SK-N-SH (cell line): ENCODE measurements at regions not wholly inside any gene's neighbourhood (a gene's known extent, or its start where the extent isn't known, plus 50 kb on each side); places are given as distances from the start of the nearest gene placed in this dataset.

Experiments used
- CTCF ChIA-PET: fragments of 300-600, 350-600 bp; formaldehyde crosslinking; extraction: SDS; loops from one replicate; lab custom pipeline; 2021; lab: Yijun Ruan, JAX
- POLR2A ChIA-PET: fragments of 350-600 bp; sonication (Branson Sonifier 250); formaldehyde crosslinking; extraction: SDS; loops from one replicate; lab custom pipeline; 2020; ENCODE audit warnings: antibody characterized with exemption, inconsistent platforms; lab: Yijun Ruan, JAX
- DNase-seq: peaks from one replicate; pipeline ENCODE4 v3.0.0; 2012
- H2AFZ ChIP-seq: fragments of 200-600 bp; sonication (generic); 2 replicates; pipeline ENCODE4 v1.8.1; 2016; ENCODE audit warnings: antibody characterized with exemption, mild to moderate bottlenecking, low read depth
- H3F3A ChIP-seq: fragments of 200-600 bp; sonication (generic); replicated peaks from 2 replicates; pipeline ENCODE3; 2016; ENCODE audit warnings: antibody characterized with exemption, mild to moderate bottlenecking; ENCODE audit not compliant: insufficient read depth
- H3K27ac ChIP-seq, 2 experiments: fragments of 200-500 bp in 1 of 2; fragments of 200-600 bp in 1 of 2; sonication (Bioruptor generic) in 1 of 2; sonication (generic), shearing (Covaris generic) in 1 of 2; 2 replicates each; pipeline versions ENCODE4 v1.5.1 to v1.6.1; 2014 to 2016; ENCODE audit warnings: low read depth in 2 of 2, inconsistent platforms in 1 of 2, low read length in 1 of 2, mild to moderate bottlenecking in 1 of 2, mixed read lengths in 1 of 2
- H3K27me3 ChIP-seq: fragments of 200-600 bp; sonication (generic), shearing (Covaris generic); 2 replicates; pipeline ENCODE4 v1.6.1; 2016; ENCODE audit warnings: mixed run types; ENCODE audit not compliant: insufficient read depth
- H3K36me3 ChIP-seq, 2 experiments: fragments of 200-500 bp in 1 of 2; fragments of 200-600 bp in 1 of 2; sonication (Bioruptor generic) in 1 of 2; sonication (generic) in 1 of 2; replicated peaks in 1 of 2; 2 replicates each; pipeline versions ENCODE3 to v1.5.1; 2014 to 2016; ENCODE audit warnings: low read length in 1 of 2, mild to moderate bottlenecking in 1 of 2; ENCODE audit not compliant: insufficient read depth in 2 of 2, control insufficient read depth in 1 of 2
- H3K4me1 ChIP-seq, 2 experiments: fragments of 200-500 bp in 1 of 2; fragments of 200-600 bp in 1 of 2; sonication (Bioruptor generic) in 1 of 2; sonication (generic), shearing (Covaris generic) in 1 of 2; 2 replicates each; pipeline versions ENCODE4 v1.5.1 to v1.6.1; 2014 to 2016; ENCODE audit warnings: low read depth in 1 of 2, low read length in 1 of 2, mixed run types in 1 of 2; ENCODE audit not compliant: insufficient read depth in 2 of 2, control insufficient read depth in 1 of 2
- H3K4me2 ChIP-seq: fragments of 200-600 bp; sonication (generic), shearing (Covaris generic); 2 replicates; pipeline ENCODE4 v1.6.1; 2017; ENCODE audit warnings: mixed run types
- H3K4me3 ChIP-seq, 2 experiments: fragments of 200-500 bp in 1 of 2; fragments of 200-600 bp in 1 of 2; sonication (Bioruptor generic) in 1 of 2; sonication (generic), shearing (Covaris generic) in 1 of 2; 2 replicates each; pipeline versions ENCODE4 v1.5.1 to v1.8.1; 2014 to 2016; ENCODE audit warnings: low read depth in 2 of 2, inconsistent platforms in 1 of 2, low read length in 1 of 2, mild to moderate bottlenecking in 1 of 2, mixed read lengths in 1 of 2, moderate library complexity in 1 of 2
- H3K79me2 ChIP-seq: fragments of 200-600 bp; sonication (generic); 2 replicates; pipeline ENCODE4 v1.8.1; 2017; ENCODE audit warnings: mild to moderate bottlenecking; ENCODE audit not compliant: insufficient read depth
- H3K9ac ChIP-seq: fragments of 200-600 bp; sonication (generic); 2 replicates; pipeline ENCODE4 v1.6.1; 2017; ENCODE audit warnings: mixed run types
- H3K9me2 ChIP-seq: fragments of 200-600 bp; sonication (generic); 2 replicates; pipeline ENCODE4 v1.6.1; 2017; ENCODE audit warnings: mixed run types
- H3K9me3 ChIP-seq: fragments of 200-600 bp; sonication (generic); 2 replicates; pipeline ENCODE4 v1.6.1; 2017; ENCODE audit warnings: mixed run types, mild to moderate bottlenecking, moderate library complexity
- H4K20me1 ChIP-seq: fragments of 200-600 bp; sonication (generic); 2 replicates; pipeline ENCODE4 v1.6.1; 2017; ENCODE audit warnings: mild to moderate bottlenecking, mixed run types; ENCODE audit not compliant: insufficient read depth
- CHD2 ChIP-seq: fragments of 150-350 bp; IDR thresholded peaks from 2 replicates; pipeline ENCODE4 v1.6.1; 2018; ENCODE audit warnings: low read length; ENCODE audit not compliant: partially characterized antibody
- EP300 ChIP-seq, 2 experiments: IDR thresholded peaks; 2 replicates each; pipeline versions ENCODE4 v1.4.0 to v1.6.1; 2012; ENCODE audit warnings: borderline replicate concordance in 1 of 2, low read depth in 1 of 2, low read length in 1 of 2
- EZH2phosphoT487 ChIP-seq: fragments of 200-600 bp; sonication (generic); IDR thresholded peaks from 2 replicates; pipeline ENCODE4 v1.6.1; 2017; ENCODE audit warnings: low read depth, mixed run types, mild to moderate bottlenecking, antibody characterized with exemption, moderate library complexity, borderline replicate concordance
- GATA2 ChIP-seq: sonication (generic); formaldehyde crosslinking; IDR thresholded peaks from 2 replicates; pipeline ENCODE4 v1.5.0; 2020; ENCODE audit warnings: mild to moderate bottlenecking, missing genetic modification reagents
- MXI1 ChIP-seq: IDR thresholded peaks from 2 replicates; pipeline ENCODE4 v1.6.1; 2012; ENCODE audit warnings: mild to moderate bottlenecking, low read depth, low read length, improper control_type of control experiment
- NRF1 ChIP-seq: IDR thresholded peaks from 2 replicates; pipeline ENCODE4 v1.6.1; 2012; ENCODE audit warnings: low read depth, mild to moderate bottlenecking, low read length
- RAD21 ChIP-seq: IDR thresholded peaks from 2 replicates; pipeline ENCODE4 v1.6.1; 2012; ENCODE audit warnings: mild to moderate bottlenecking, low read length
- RXRA ChIP-seq: IDR thresholded peaks from 2 replicates; pipeline ENCODE4 v1.4.0; 2012; ENCODE audit warnings: low read depth, mild to moderate bottlenecking, borderline replicate concordance
- SIN3A ChIP-seq: IDR thresholded peaks from 2 replicates; pipeline ENCODE4 v1.6.1; 2012; ENCODE audit warnings: low read depth, mild to moderate bottlenecking, low read length, moderate library complexity, borderline replicate concordance
- SMC3 ChIP-seq: IDR thresholded peaks from 2 replicates; pipeline ENCODE4 v1.6.1; 2012; ENCODE audit warnings: low read depth, low read length, improper control_type of control experiment
- TCF12 ChIP-seq: IDR thresholded peaks from 2 replicates; pipeline ENCODE4 v1.4.0; 2012
- TEAD4 ChIP-seq: IDR thresholded peaks from 2 replicates; pipeline ENCODE4 v1.4.0; 2012; ENCODE audit warnings: mild to moderate bottlenecking, borderline replicate concordance; ENCODE audit not compliant: insufficient read depth
- WGBS: methylation state at CpG from one replicate; pipeline ENCODE4 v1.1.6; 2017; ENCODE audit warnings: low lambda C conversion rate; 5-methylcytosine and 5-hydroxymethylcytosine counted together
- TF ChIP-seq, protein P1 (sequence below): fragments of 150-350 bp; IDR thresholded peaks from 2 replicates; pipeline ENCODE4 v1.6.1; 2016; ENCODE audit warnings: mild to moderate bottlenecking, low read depth, low read length
- TF ChIP-seq, protein P2 (sequence below): fragments of 150-350 bp; IDR thresholded peaks from 2 replicates; pipeline ENCODE4 v1.6.1; 2017; ENCODE audit warnings: antibody characterized with exemption, low read length, low read depth, borderline replicate concordance
- TF ChIP-seq, protein P3 (sequence below): fragments of 200-600 bp; sonication (generic); IDR thresholded peaks from 2 replicates; pipeline ENCODE4 v1.6.1; 2017; ENCODE audit warnings: antibody characterized with exemption, mild to moderate bottlenecking, moderate library complexity
- TF ChIP-seq, protein P4 (sequence below): IDR thresholded peaks from 2 replicates; pipeline ENCODE4 v1.4.0; 2012; ENCODE audit warnings: low read depth, borderline replicate concordance
- TF ChIP-seq, protein P5 (sequence below): IDR thresholded peaks from 2 replicates; pipeline ENCODE4 v1.4.0; 2012; ENCODE audit warnings: low read depth, borderline replicate concordance

DNA sequence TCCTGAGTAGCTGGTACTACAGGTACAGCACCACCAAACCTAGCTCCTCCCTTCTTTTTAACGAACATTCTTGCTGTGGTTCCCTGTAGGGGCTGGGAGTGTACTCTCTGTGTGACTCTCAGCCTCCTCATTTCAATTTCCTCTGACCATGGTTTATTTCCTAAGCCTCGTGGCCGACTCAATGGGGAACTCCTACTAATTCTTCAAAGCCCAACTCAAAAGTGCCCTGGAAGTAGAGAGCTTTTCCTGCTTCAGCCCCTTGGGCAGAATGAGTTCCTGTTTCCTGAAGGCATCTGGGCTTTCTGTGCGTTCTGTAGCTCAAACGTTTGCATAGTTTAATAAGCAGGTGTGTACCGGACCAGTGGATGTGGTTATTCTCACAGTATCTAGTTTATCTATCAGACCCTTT is 70.9 kb upstream of the ACOT11 start:
- POLR2A ChIA-PET: no interaction called here
- H3K27me3 ChIP-seq: no peaks in the 10 kb centered on the region

DNA sequence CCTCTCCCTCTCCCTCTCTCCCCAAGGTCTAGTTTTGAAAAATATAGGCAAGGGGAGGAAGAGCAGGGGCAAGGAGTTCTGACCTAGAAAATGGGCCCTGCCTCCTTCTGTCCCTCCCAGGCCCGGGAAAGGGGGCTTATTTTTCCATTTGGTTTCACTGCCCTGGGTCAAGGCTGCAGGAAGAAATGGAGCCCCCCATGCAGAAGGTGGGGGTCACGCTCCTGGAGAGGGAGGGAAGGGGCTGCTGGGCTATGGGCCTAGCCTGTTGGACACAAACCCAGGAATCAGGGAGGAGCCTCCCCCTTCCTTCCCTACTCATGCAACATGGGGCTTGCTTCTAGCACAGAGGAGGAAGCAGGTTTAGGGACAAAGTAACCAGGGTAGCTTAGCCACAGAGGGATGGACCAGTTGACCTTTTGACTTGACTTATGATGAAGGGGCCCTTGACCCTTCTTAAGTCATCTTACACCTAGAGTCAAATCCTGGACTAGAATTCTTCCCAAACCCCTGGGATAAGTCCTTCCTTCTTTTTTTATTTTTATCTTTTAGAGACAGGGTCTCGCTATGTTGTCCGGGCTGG is 70.4 kb upstream of the SSBP3 start:
- 85% methylated on average over 4 of the region's 4 CpGs for WGBS
- Histone ChIP-seq H3K9me2 (no peaks in the 10 kb centered on the region), H3K27ac (peak overlapping the region in 1 of 2 experiments; percentile 17; a peak in 1 of 4 replicates), H2AFZ (no peak overlapping the region), H3K9ac (no peak overlapping the region), H3K4me1 (peaks cover 0 to 26% of the 10 kb centered on the region in 2 experiments; a peak in 1 of 4 replicates), H3K9me3 (no peaks in the 10 kb centered on the region), H4K20me1 (no peaks in the 10 kb centered on the region), H3F3A (no peaks in the 10 kb centered on the region), H3K4me2 (no peak overlapping the region), H3K36me3 (no peaks in the 10 kb centered on the region), H3K79me2 (no peaks in the 10 kb centered on the region), H3K4me3 (no peak overlapping the region), H3K27me3 (no peaks in the 10 kb centered on the region)
- CTCF ChIA-PET: interaction anchor here (1.2 kb wide), 1 partner anchor 17 kb away, joined by 4 read pairs; no protein-coding TSS in a partner anchor
- TF ChIP-seq TEAD4 (no peak), RAD21 (no peak), TCF12 (no peak), NRF1 (no peak), EZH2phosphoT487 (no peak), SIN3A (no peak), MXI1 (no peak), GATA2 (CRISPR knock-in tag) (no peak), EP300 (IDR thresholded peaks at IDR 0.05; ENCODE audit: borderline replicate concordance in 1 of 2, low read depth in 1 of 2, low read length in 1 of 2) (no peak), CHD2 (no peak)
- TF ChIP-seq, protein P1, sequence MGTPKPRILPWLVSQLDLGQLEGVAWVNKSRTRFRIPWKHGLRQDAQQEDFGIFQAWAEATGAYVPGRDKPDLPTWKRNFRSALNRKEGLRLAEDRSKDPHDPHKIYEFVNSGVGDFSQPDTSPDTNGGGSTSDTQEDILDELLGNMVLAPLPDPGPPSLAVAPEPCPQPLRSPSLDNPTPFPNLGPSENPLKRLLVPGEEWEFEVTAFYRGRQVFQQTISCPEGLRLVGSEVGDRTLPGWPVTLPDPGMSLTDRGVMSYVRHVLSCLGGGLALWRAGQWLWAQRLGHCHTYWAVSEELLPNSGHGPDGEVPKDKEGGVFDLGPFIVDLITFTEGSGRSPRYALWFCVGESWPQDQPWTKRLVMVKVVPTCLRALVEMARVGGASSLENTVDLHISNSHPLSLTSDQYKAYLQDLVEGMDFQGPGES: no peak
- TF ChIP-seq, protein P2, sequence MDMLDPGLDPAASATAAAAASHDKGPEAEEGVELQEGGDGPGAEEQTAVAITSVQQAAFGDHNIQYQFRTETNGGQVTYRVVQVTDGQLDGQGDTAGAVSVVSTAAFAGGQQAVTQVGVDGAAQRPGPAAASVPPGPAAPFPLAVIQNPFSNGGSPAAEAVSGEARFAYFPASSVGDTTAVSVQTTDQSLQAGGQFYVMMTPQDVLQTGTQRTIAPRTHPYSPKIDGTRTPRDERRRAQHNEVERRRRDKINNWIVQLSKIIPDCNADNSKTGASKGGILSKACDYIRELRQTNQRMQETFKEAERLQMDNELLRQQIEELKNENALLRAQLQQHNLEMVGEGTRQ: no peak
- TF ChIP-seq, protein P3, sequence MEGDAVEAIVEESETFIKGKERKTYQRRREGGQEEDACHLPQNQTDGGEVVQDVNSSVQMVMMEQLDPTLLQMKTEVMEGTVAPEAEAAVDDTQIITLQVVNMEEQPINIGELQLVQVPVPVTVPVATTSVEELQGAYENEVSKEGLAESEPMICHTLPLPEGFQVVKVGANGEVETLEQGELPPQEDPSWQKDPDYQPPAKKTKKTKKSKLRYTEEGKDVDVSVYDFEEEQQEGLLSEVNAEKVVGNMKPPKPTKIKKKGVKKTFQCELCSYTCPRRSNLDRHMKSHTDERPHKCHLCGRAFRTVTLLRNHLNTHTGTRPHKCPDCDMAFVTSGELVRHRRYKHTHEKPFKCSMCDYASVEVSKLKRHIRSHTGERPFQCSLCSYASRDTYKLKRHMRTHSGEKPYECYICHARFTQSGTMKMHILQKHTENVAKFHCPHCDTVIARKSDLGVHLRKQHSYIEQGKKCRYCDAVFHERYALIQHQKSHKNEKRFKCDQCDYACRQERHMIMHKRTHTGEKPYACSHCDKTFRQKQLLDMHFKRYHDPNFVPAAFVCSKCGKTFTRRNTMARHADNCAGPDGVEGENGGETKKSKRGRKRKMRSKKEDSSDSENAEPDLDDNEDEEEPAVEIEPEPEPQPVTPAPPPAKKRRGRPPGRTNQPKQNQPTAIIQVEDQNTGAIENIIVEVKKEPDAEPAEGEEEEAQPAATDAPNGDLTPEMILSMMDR: no peak
- TF ChIP-seq, protein P4, sequence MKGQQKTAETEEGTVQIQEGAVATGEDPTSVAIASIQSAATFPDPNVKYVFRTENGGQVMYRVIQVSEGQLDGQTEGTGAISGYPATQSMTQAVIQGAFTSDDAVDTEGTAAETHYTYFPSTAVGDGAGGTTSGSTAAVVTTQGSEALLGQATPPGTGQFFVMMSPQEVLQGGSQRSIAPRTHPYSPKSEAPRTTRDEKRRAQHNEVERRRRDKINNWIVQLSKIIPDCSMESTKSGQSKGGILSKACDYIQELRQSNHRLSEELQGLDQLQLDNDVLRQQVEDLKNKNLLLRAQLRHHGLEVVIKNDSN: no peak
- TF ChIP-seq, protein P5, sequence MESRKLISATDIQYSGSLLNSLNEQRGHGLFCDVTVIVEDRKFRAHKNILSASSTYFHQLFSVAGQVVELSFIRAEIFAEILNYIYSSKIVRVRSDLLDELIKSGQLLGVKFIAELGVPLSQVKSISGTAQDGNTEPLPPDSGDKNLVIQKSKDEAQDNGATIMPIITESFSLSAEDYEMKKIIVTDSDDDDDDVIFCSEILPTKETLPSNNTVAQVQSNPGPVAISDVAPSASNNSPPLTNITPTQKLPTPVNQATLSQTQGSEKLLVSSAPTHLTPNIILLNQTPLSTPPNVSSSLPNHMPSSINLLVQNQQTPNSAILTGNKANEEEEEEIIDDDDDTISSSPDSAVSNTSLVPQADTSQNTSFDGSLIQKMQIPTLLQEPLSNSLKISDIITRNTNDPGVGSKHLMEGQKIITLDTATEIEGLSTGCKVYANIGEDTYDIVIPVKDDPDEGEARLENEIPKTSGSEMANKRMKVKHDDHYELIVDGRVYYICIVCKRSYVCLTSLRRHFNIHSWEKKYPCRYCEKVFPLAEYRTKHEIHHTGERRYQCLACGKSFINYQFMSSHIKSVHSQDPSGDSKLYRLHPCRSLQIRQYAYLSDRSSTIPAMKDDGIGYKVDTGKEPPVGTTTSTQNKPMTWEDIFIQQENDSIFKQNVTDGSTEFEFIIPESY: no peak
- POLR2A ChIA-PET: no interaction called here
- no peak for DNase-seq

More for the DNA sequence above, 70.9 kb upstream of the ACOT11 start:
- CTCF ChIA-PET: no interaction called here
- Histone ChIP-seq H3F3A (no peaks in the 10 kb centered on the region), H3K9me3 (no peaks in the 10 kb centered on the region), H2AFZ (no peak overlapping the region), H3K4me1 (peaks cover 0 to 26% of the 10 kb centered on the region in 2 experiments; a peak in 1 of 4 replicates), H3K9ac (no peak overlapping the region), H3K4me2 (no peak overlapping the region), H3K27ac (no peak overlapping the region), H3K9me2 (no peaks in the 10 kb centered on the region), H3K36me3 (no peaks in the 10 kb centered on the region), H4K20me1 (no peaks in the 10 kb centered on the region), H3K4me3 (no peak overlapping the region), H3K79me2 (no peaks in the 10 kb centered on the region)
- DNase-seq: no peak
- TF ChIP-seq SMC3 (no peak), RXRA (no peak), CHD2 (no peak)
- WGBS: 90% methylated on average over 6 of the region's 6 CpGs
